Peyer's patch (tissue), 4 donors: ENCODE measurements at regions not wholly inside any gene's neighbourhood (a gene's known extent, or its start where the extent isn't known, plus 50 kb on each side); places are given as distances from the start of the nearest gene placed in this dataset.

ENCODE experiments used
- CTCF ChIP-seq, 6 experiments: fragments of 450-650 bp in 4 of 6; fragments of 200-600 bp in 2 of 6; sonication (generic) in 1 of 6; IDR thresholded peaks; one replicate each; pipeline ENCODE4 v1.5.1; 2017 to 2019; ENCODE audit warnings: antibody characterized with exemption in 6 of 6, mild to moderate bottlenecking in 3 of 6, moderate library complexity in 1 of 6
- POLR2A ChIP-seq, 2 donors: fragments of 450-650 bp; IDR thresholded peaks; one replicate each; pipeline ENCODE4 v1.5.1; 2017; ENCODE audit warnings: antibody characterized with exemption in 2 of 2, mild to moderate bottlenecking in 2 of 2, moderate library complexity in 2 of 2

DNA sequence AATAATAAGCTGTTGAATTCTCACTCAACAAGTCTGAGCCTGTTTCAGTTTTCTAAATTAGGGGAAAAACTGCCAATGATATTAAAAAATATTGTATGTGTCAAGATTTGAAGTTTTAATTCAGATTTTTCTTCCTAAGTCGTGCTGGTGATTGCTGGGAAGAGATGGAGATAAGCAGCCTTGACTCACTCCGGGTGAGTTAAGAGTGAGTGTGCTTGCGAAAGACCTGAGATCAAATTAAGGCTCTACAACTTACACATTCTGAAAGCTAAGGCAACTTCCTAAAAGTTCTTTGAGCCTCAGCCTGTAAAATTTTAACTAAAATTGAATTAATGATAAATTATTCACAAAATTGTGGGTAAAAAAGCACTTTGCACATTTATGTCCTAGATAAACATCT lies 1441.2 kb downstream of the PCDH7 start:
- TF ChIP-seq CTCF (IDR thresholded peaks at IDR 0.05) (no peak), POLR2A (IDR thresholded peaks at IDR 0.05) (no peak)
